Stimulated activated CD4-positive, alpha-beta T cell treated with anti-CD3 and anti-CD28 coated beads, TNF-alpha, amount 100 ng/mL, for 48 hours (primary cell): ENCODE measurements at regions not wholly inside any gene's neighbourhood (a gene's known extent, or its start where the extent isn't known, plus 50 kb on each side); places are given as distances from the start of the nearest gene placed in this dataset.

Experiments used
- DNase-seq, 3 donors: peaks; one replicate each; pipeline ENCODE4 v3.0.0-alpha.2; 2020; ENCODE audit warnings: low read depth in 3 of 3

GRCh38 chr14:58846682-58847465 is 209.1 kb downstream of the DACT1 start:
- no peak for DNase-seq

DNA sequence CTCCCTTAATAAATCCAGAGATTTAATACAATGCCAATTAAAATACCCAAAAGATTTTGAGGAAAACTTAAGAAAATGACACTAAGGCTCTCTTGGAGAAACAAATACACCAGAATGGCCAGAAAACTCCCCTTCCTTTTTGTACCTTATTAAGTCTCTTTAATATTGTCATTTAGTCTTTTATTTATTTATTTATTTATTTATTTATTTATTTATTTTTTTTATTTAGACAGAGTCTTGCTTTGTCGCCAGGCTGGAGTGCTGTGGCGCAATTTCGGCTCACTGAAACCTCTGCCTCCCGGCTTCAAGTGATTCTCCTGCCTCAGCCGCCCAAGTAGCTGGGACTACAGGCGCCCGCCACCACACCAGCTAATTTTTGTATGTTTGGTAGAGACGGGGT is 210.6 kb downstream of the DACT1 start:
- no peak for DNase-seq

GRCh38 chr14:58849601-58850000 is 211.8 kb downstream of the DACT1 start:
- no peak for DNase-seq

GRCh38 chr14:58850011-58850410 is 212.2 kb downstream of the DACT1 start:
- no peak for DNase-seq

GRCh38 chr14:58861586-58861985 is 223.8 kb downstream of the DACT1 start:
- DNase-seq: no peak

- no peak for DNase-seq
Observed at GRCh38 chr14:58862416-58863160, 224.8 kb downstream of the DACT1 start.

- no peak for DNase-seq
Observed at GRCh38 chr14:58863661-58864345, 226.0 kb downstream of the DACT1 start.

DNA sequence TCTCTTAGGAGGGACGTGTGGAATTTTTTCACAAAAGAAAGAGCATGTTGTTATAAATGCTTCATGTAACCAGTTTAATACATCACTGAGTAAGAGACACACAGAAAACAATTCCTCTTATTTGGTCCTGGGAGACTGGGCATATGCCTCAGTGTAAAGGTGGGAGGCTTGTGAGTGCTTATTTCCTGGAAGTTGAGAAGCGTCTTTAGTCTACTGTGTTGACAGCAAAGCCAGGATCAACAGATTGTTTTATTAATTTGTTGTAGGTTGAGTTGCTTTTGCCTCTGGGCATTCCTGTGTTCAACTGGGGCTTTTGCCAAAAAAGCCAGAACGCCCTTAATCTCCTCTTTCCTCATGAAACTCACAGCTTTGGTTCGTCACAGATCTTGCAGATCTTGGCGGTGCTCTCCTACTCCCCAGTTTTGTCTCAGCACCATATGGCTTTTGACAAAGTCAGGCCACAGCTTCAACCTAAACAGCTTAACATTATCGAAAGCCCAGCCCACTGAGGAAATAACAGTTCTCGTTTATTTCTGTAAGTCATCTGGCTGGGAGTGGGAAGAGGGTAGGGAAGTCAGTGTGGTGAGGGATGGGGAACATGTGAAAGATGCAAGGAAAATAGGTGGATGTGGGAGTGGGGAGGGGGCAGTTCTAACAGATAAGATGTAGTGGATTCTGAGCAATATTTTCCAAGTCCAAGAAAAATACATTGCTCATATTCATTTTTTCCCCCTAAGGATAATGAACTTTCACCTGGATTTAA is 227.2 kb downstream of the DACT1 start:
- DNase-seq: no peak

DNA sequence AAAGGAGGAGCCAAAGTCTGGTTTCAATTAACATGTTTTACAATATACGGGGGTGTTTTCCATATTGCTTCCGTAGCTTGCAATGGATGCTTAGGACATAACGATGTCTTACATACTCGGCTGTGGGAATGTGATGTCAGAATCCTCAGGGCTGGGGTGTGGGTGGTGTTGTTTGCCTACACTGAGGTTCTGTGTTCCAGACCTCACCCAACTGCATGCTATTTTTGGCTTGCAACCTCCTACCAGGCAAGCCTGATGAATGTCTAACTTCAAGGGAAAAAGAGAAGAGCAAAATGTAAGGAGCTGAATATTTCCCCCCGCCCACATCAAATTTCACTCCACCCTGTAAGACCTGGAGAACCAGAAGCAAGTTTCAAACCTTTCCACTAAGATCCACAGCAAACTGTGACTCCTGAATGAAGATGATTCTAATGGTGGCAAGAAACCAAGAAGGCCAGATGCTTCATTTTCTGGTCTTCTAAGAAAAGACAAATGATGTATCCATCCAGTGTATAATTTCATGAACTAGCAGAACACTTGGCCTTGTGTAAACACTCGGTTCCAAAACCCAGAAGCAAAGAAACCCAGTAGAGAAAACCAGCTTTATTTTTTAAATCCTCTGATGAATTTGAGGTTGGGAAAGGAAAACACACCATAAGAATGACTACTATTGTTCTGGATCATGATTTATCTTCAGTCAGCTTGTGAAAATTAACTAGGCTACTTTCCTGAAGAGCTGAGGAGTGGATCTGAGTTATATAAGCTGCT is 227.9 kb downstream of the DACT1 start:
- DNase-seq: no peak

- DNase-seq: no peak
Observed at GRCh38 chr14:58866391-58866790, 228.6 kb downstream of the DACT1 start.

DNA sequence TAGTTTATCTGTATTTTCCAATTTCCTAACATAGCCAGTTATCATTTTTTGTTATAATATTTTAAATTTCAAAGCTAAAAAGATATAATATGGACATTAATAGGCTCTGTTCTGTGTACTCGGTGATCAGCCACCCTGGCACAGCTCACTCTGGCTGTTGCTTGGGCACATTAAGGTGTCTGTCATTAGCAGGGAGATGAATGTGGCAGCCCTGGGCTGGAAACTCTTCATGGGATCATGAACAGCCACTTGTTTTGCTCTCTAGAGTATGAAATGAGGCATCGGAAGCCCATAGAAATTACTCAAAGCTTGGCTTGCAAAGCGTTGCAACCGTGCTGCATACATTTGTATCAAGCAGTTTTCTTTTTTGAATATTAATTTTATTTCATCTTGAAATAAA is 233.2 kb downstream of the DACT1 start:
- DNase-seq: no peak

DNA sequence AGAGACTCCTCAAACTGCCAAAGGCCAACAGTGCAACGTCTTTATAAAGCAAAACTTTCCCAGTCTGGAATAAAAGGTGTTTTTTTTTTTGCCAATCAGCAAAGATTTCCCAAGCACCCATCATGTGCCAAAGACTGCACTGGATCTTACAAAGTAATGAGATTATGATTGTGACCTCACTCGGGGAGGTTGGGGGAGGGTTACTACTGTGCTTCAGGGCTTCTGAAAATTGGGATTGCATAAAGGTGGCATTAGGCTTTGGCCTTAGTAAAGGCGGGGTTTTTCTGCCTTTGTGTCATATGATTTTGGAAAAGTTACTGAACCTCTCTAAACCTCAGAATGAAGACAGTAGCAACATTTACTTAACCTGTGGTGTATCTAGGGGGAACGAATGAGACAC is 233.8 kb downstream of the DACT1 start:
- DNase-seq: no peak

DNA sequence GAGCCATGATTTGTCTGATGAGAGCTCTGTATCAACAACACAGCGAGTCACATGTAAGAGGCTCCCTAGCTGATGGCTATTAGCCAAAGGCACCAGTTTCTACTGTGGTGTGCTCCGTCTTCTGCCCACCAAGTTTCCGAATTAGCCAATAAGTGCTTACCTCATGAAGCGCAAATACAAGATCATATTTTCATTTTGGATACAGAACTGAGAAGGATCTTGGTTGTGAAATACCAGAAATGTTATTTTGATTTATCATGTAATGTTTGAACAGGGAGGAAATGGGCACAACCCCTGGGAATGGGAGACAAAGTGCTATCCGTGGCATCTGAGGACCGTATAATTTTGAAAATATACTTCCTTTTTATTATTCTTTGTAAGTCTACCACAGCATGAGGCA is 234.3 kb downstream of the DACT1 start:
- DNase-seq: no peak

DNA sequence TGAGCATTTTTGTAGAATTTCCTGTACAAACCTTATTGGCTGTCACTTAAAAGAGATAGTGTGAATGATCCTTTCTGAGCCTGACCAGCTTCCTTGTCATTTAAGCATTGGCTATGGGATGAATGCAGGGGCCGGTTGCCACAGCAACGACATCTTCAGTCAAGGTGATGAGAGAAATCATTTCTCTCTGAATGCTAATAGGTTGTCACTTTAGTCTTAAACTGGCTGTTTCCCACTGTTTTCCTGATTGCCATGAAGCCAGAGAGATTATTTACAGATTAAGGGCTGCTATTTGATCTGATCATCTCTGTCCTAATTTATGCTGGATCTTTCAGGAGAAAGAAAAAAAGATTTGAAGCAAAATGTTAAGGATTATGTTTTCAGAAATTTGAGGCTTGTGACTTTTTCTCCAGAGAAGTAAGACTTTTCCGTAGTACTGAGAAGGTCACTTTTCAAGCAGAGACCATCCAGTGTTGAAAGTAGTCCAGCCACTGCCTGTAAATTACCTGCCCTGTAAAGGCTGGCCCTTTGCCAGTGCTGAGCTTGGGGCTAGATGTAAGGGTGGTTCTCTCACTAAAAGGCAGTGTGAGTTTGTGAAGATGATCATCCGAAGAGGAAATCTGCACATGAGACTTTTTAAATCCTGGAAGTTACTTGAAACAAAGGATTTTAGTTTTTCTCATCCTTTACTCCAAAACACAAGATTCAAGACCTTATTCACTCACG is 235.6 kb downstream of the DACT1 start:
- DNase-seq: no peak

DNA sequence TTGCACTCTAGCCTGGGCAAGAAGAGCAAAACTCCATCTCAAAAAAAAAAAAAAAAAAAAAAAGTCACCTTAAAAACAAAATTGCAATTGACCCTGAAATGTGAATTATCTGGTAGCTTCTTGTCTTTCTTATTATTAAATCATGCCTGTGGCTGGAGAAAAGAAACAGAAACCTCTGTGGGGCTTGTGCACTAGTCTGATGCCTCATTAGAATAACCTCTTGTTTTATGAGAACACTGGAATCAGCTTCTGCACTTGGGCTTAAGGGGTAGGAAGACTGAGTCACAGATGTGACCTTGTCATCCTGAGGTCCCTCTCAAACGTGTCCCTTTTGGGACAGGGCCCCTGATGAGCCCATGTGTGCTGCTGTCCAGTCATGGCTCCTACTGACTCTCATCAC is 237.9 kb downstream of the DACT1 start:
- no peak for DNase-seq

- no peak for DNase-seq
Observed at GRCh38 chr14:58876608-58877007, 238.8 kb downstream of the DACT1 start.

- no peak for DNase-seq
Observed at GRCh38 chr14:58878439-58879139, 240.8 kb downstream of the DACT1 start.

- DNase-seq: no peak
Observed at GRCh38 chr14:58881433-58881832, 243.7 kb downstream of the DACT1 start.

GRCh38 chr14:58882577-58883018 is 244.8 kb downstream of the DACT1 start:
- DNase-seq: no peak

GRCh38 chr14:58884442-58884841 is 246.7 kb downstream of the DACT1 start:
- DNase-seq: no peak
